IPS-NIHi7 (cell line): ENCODE measurements at regions not wholly inside any gene's neighbourhood (a gene's known extent, or its start where the extent isn't known, plus 50 kb on each side); places are given as distances from the start of the nearest gene placed in this dataset.

Source experiments
- DNase-seq: peaks from one replicate; pipeline ENCODE4 v3.0.0; 2012; ENCODE audit warnings: mixed read lengths; ENCODE audit errors: extremely low spot score

DNA sequence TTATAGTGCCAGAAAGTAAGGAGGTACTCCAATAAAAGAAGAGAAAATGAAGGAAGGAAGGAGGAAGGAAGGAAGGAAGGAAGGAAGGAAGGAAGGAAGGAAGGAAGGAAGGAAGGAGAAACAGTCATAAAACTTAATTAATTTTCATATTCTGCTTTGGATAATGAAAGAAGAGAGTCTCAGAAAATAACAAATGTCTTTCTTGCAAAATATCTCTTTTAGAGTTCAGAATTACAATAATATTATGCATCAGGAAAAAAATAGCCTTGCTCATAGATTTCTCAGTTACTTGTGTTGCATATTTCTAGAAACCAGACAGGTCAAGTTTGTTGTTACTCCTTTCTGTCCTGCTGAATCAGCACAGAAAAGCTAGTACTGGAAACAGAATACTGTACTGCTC lies 130.1 kb upstream of the DKK2 start:
- DNase-seq = no peak

DNA sequence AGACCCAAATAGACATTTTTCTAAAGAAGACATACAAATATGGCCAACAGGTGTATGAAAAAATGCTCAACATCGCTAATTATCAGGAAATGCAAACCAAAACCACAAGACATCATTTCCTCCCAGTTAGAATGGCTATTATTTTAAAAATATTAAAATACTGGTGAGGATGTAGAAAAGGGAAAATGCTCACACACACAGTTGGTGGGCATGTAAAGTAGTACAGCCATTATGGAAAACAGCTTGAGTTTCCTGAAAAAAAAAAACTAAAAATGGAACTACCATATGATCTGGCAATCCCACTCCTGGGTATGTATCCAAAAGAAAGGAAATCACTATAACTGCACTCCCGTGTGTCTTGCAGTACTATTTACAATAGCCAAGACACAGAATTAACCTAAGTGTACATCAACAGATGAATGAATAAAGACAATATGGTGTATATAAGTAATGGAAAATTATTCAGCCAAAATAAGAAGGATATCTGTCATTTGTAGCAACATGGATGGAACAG lies 128.9 kb upstream of the DKK2 start:
- DNase-seq = no peak

DNA sequence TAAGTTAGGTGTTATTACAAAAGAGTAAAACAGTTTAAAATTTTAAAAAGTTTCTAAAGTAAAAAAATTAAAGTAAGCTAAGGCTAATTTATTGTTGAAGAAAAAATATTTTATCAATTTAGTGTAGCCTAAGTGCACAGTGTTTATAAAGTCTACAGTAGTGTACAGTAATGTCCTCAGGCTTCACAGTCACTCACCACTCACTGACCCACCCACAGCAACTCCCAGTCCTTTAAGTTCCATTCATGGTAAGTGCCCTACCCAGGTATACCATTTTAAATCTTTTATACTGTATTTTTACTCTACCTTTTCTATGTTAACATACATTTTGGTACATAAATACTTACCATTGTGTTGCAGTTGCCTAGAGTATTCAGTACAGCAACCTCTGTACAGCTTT lies 120.3 kb upstream of the DKK2 start:
- no peak for DNase-seq

DNA sequence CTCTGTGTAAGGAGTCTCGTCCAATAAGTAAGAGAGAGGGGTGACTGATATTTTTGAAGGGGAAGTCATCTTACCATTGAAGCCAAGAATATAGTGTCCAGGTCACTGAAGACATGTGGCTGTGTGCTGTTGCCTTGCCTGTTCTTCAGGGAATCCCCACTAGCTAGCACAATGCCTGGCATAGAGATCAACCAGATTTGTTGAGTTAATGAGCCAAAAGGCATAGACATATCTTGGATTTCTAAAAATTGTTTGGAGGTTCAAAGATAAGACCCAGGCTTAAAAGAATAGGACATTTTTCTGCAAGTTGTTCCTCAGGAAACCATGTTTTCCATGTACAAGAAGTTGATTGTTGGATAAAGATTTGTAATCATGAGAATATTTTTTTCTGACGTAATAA lies 119.3 kb upstream of the DKK2 start:
- DNase-seq = no peak

DNA sequence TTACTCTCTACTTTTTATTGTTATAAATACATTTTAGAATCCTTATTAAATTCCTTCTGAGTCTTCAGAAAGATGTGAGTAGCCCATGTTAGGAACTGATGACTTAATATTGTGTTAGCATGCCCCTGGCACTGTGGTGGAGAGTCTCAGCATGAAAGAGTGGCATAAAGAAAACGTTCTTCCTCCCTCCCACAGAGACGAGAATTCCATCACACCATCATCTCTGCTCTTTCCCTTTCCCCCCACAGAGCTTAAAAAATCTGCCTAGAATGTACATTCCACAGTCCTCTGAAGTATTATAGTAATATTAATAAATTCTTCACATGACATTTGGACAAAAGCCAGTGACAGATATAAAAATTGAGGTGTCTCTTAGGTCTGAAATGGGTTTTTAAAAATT lies 117.8 kb upstream of the DKK2 start:
- DNase-seq = no peak

DNA sequence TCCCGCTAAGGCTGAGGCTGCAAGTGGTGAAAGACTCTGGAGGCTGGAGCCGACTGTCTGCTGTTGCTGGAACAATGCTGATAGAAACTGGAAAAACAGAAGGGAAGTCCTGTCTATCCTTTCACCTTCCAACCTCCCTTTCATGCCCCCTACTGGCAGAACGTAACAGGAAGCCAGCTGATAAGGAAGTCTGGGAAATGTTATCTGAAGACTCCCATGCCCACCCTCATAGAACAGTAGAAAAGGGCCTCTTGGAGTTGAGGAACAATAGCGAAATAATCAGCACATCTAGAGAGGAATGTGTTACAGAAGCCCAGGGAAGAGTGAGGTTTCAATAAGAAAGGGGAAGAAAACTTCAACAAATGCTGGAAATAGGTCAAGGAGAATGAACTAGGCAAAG lies 117.1 kb upstream of the DKK2 start:
- peak; percentile 52 for DNase-seq

DNA sequence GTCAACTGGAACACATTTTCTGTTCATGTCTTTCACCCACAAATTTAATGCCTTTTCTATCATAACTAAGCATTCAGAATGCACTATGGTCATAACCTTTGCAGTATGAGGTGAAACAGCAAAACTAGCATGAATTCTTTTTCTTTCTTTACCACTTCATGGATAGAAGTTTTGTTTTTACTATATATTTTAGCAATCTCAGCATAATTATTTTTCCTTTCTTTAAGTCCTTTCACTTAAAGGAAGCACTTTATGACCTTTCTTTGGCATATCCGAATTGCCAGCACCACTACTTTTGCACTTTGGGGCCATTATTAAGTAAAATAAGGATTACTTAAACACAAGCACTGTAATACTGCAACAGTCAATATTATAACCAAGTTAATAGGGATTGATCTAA lies 115.1 kb upstream of the DKK2 start:
- DNase-seq = no peak

DNA sequence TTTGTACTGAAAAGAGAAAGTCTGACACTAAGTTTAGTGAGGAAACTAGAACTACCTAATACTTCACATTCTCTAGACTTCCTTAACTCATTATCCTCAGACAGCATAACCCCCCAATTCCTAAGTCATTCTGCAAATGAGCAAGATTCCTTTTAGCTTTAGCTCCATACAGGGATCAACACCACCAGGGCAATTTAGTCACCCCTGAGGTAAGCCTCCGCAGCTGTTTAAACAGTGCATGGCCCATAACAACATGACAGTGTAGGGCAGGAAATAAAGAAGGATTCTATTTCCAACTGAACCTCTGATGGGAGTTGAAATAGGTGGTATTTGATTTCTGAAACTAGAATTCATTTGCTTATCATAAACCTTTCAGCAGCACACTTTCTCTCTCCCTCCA lies 112.8 kb upstream of the DKK2 start:
- no peak for DNase-seq

DNA sequence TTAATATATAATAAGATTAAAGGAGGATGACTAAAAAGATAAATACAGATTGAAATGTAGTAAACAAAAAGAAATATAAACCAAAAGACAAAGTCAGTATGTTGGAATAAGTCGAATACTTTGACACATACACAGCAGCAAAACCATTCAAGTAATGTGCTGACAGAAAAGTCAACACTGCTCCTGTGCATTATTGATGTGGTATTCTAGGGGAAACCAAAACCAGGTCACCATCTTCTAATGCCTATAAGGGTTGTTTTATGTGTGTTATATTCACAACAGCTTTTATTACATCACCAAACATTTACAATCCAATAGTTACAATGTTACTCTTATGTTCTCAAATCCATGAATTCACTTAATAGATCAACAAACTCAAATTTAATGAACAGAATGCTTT lies 111.8 kb upstream of the DKK2 start:
- DNase-seq = no peak

DNA sequence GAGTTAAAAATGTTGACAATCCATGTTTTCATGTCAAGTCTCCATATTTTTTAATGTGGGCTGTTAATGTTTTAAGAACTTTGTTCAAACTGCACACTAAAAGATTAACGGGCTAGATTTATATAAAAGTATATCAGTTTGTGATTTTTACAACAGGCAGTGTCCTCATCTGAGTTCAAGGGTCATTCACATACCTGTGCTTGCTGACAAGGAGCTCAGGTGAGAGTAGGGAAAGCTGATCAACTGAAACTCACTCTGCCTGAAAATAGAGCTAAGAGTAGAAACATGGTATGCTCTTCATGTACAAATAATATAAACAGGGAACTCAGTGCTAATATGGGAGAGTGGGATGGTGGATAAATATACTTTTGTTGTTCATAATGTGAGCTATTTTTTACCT lies 102.3 kb upstream of the DKK2 start:
- DNase-seq = no peak

DNA sequence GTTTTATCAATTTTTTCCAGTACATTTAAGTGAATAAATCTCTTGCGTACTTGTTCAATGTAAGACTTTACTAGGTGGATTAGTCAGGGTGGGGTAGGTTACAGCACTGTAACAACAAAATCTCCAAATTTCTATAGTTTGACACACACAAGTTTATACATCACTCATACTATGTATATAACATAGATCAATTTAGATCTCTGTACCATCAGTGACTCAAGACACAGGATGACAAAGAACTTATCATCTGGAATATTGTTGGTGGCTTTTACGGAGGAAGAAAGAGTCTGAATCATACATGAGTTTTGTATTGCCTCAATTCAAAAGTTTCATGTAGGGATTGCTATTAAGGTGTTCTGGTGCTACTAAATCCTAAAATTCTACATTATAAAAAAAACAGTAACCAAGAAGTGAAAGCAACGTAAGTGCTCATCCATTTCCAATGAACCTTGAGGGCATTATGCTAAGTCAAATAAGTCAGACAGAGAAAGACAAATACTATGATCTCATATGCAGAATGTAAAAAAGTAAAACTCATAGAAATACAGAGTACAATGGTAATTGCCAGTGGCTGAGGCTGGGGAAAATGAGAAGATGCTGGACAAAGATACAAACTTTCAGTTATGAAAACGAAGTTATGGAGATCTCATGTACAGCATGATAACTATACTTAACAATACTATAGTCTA lies 98.0 kb upstream of the DKK2 start:
- DNase-seq = no peak

DNA sequence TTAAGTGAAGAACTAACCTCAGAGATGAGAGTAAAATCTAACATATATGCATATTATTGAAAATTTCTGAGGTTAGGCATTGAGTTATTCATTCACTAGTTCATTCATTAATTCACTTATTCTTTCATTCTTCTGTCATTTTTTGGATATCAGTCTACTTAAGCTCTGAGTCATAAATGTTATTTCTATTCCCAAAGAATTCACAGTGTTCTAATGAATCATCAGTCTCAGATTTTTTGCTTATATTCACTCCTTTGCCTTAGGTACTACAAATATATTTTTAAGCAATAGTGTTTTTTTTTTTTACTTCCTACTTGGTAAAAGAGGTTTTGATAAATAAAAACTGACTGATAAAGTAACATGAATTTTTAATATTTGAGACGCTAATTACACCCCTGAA lies 95.2 kb upstream of the DKK2 start:
- no peak for DNase-seq

DNA sequence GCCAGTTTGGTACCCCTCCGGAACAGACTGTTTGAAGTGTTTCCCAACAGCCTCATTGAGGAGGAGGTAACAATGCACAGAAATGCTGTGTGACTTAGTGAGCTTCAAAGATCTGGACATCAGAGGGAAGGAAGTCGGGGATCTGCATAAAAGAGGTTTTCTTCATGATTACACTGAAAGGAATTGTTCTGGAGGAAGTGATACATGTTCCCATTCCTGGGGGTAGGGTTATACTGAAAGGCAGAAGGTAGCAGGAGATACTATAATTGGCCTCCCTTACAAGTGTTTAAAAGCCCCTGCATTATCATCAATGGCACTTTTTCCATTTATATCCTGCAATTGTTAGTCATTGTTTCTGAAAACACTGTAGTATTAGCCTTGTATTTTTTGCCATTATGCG lies 94.0 kb upstream of the DKK2 start:
- DNase-seq = no peak

DNA sequence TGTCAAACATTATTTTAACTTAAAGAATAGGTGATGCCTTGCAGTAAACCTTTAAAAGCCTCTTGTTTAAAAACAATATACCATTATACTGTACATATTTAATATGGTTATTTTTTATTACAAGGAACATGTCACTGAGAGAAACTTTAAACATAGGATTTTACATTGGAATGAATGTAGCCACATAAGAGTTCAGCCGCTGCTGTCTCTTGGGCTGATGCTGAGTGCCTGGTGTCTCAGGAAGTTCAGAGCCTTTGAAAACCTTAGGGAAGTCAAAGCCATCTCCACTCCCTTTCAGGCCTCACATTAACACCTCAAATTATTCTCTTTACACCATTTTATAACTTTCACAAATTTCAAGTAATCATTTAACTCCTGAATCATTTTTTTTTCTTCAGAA lies 93.5 kb upstream of the DKK2 start:
- no peak for DNase-seq

DNA sequence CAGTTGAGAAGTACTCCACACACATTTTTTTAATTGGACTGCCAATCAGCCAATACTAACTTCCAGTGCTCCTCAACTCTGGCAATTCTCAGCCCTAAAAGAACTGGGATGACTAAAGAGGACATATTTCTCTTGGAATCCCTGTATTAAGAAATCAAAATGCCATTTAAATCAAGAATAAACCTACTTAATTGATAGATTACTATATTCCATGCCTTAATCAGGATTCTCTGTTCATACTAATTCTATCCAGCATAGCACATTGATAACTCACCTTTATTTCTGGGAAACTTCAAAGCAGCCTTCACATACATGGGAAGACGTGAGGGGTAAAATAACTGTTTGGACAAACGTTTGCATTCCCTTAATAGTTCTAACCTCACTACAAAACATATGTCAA lies 93.0 kb upstream of the DKK2 start:
- no peak for DNase-seq

DNA sequence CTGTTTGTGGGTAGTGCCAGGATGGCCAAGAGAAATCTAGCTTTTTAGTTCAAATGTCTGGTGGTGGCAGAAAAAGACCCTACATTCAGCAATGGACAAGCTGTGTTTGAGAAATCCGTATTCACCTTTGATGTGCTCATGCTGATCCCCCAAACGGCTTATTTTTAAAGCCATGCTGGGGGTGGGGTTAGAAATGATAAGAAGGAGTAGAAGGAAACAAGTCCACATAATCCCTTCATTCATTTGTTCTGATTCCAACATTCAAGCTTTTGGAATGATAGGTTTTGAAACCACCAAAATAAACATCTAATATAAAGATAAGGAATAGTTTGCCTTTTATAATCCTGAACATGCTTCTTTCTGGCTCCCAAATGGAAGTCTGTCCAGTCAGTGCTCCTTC lies 92.0 kb upstream of the DKK2 start:
- no peak for DNase-seq

DNA sequence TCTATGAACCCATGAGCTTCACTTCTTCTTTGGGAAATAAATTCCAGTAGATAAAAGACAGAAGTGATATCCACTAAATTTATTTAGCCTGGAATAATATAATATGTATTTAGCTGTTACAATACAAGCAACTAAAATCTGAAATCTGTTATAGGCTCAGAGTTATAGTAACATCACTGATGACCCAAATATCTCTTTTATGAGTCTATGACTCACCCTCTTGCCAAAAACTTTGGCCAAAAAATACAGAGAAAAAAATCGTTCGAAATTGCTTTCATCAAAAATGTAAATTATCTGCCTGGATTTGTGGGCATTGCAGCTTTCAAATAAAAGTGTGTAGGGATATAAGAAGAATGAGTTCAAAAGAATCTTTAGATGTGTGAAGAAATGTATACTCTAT lies 89.4 kb upstream of the DKK2 start:
- no peak for DNase-seq

DNA sequence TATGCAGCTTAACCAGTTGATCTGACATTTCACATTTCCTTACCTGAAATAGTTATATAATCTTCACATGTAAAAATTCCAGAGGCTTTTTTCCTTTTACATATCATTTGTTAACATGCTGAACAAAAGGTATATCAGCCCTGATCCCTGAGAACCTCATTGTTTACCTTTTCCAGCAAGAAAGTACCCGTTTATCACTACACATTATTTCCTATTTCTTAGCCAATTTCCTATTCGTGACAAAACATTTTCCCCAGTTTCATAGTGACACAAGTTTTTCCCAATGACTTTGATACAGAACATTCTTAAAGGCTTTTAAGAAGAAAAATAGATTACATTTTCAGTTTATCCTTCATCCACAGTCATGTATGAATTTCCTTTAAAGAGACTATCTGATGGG lies 86.6 kb upstream of the DKK2 start:
- DNase-seq = no peak

DNA sequence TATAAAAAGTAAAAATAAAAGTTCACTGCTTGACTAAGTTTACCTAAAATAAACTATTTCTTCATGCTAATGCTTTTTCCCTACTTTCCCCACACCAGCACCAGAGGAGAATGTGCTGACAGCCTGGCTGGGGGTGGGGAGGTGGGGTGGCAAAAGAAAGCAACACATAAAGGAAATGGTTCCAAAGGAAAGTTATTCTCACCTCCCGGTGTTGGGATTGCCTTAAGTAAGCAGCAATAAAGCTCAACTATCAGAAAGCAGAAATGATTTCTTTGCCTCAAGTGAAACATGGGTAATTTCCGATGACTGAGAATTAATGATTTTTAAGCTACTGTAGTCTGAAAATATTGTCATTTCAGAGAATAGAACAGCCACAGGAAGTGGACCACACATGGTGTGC lies 84.5 kb upstream of the DKK2 start:
- peak; percentile 17 for DNase-seq

DNA sequence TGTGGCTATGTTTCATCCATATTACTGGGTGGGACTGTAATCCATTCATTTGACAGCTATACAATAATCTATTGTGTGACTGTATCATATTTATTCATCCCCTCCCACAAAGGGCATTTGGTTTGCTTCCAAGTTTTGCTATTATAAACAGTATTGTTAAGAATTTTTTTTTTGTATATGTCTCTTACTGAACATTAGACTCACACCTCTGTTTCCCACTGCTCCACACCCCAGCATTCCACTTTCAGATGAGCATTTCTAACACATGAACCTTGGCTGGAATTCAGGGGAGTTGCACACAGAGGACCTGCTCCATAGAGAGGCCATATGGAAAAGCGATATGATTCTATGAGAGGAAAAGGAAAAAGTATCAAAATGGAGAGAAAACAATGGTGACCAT lies 81.6 kb upstream of the DKK2 start:
- no peak for DNase-seq

DNA sequence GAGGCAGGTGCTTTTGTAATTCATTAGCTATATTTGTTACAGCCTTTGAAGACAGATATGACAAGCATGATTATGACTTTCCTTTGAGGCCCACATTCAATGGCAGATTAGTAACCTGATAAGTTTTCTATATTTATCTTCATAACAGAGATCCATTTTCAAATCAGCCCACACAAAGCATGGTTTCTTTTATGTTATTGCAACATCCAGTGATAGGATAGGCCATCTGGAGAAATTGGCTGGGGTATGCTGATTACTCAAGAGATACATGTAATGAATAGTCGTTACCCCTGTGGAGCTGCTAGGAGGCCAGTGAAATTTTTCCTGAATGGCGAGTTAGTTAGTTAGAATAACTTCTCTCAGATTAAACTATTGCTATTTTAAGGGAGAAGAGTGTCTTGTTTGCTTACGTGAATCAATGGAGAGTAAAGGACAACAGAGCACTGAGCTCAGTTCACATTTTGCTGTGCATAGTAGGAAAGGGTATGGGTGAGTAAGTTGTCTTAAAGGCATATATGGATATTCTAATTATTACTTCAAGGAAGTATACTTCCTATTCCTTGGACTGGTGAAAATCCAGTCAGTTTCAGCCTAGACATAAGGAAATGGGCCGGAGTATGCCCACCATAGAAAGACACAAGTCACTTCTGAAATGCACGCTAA lies 79.2 kb upstream of the DKK2 start:
- DNase-seq = no peak

DNA sequence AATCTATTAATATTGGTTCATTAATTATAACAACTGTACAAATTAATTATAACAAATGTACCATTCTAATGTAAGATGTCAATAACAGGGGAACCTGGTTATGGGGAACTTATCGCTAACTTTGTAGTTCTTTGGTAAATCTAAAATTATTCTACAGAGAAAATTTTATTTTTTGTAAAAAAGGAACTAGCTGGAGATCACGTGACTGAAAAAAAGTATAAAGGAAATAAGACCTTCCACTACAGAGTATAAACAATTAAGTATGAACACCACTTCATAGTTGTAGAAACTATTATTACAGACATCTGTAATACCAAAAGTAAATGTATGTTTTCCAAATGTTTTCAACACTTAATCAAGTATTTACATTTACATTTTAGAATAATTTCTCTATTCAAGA lies 77.9 kb upstream of the DKK2 start:
- no peak for DNase-seq

DNA sequence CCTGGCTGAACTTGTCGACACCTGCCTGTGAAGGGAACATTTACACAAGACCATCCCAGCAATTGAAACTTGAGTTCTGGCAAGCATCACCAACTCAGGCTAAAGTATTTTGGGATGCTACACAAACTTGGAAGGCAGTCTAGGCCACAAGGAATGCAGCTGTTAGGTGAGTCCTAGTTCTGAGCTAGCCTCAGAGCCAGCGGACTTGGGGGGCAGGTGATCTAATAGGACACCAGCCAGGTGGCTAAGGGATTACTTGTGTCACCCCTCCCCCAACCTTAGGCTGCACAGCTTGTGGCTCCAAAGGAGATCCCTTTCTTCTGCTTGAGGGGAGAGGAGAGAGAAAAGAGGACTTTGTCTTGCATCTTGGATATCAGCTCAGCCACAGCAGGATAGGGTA lies 62.3 kb upstream of the DKK2 start:
- DNase-seq = no peak

DNA sequence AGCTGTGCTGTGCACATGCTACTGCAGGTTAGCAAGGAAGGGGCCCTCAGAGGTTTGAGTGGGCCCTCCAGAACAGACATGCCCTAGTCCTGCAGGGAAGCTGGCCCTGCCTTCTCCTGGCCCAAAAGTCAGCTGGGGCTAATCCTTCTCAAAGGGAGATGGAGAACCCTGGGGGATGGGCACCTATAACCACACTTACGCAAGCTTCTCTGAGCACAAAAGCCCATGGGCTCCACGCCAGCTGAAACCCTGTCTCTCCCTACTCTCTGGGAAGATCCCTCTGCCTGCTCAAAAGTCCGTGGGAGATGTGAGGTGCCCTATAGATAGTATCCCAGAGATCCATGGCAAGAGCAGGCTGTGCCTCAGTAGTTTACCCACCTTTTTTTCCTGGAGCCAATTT lies 58.9 kb upstream of the DKK2 start:
- DNase-seq = no peak
